HG02981 (cell line): ENCODE measurements at regions not wholly inside any gene's neighbourhood (a gene's known extent, or its start where the extent isn't known, plus 50 kb on each side); places are given as distances from the start of the nearest gene placed in this dataset.
"Not testable (repeated sequence)": the region's sequence is repeated elsewhere in the genome, so short reads cannot be mapped to it uniquely, and the experiment has no call there.

Experiments
- ATAC-seq: cut with Tn5 transposase; IDR thresholded peaks from one replicate; pipeline ENCODE4 v1.9.1; 2021; ENCODE audit warnings: mild to moderate bottlenecking, moderate library complexity; ENCODE audit not compliant: unreplicated experiment

DNA sequence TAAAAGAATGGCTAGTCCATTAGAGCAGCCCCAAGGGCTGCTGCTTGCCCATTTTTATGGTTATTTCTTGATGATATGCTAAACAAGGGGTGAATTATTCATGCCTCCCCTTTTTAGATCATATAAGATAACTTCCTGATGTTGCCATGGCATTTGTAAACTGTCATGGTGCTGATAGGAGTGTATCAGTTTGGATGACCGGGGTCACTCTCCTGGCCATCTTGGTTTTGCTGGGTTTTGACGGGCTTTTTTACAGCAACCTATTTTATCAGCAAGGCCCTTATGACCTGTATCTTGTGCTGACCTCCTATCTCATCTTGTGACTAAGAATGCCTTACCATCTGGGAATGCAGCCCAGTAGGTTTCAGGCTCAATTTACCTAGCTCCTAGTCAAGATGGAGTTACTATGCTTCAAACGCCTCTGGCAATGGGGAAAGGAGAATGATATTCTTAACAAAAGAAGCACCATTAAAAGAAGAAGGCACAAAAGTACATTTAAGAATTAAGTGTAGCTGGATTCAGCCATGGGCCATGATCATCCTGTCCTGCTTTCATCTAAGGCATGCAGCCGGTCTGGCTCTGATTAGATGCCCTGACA, 1156.0 kb downstream of the PCDH9 start:
- ATAC-seq, result no peak

DNA sequence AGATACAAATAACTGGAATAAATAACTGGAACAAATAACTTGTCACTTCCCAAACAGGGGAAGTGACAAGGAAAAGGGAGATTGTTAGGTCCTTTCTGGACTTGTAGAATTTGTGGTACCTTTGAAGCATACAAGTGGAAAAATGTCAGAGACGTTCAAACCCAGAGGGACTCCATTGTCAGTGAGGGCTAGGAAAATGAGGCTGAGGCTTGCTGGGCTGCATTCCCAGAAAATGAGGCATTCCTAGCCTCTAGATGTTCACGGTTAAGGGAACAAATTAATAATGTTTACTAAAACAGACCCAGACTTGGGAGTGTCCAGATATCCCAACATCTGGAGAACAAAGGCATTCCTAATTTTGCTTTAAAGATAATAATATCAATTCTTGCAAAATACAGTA, 1158.0 kb downstream of the PCDH9 start:
- not testable (repeated sequence) for ATAC-seq

DNA sequence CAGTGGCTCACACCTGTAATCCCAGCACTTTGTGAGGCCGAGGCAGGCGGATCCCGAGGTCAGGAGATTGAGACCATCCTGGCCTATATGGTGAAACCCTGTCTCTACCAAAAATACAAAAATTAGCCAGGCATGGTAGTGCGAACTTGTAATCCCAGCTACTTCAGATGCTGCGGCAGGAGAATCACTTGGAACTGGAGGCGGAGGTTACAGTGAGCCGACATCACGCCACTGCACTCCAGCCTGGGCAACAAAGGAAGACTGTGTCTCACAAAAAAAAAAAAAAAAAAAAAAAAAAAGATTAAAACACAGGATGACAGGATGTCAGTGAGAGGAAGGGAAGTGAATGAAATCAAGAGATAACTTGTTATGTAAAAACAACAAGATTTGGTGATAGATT, 1158.5 kb downstream of the PCDH9 start:
- no peak for ATAC-seq

DNA sequence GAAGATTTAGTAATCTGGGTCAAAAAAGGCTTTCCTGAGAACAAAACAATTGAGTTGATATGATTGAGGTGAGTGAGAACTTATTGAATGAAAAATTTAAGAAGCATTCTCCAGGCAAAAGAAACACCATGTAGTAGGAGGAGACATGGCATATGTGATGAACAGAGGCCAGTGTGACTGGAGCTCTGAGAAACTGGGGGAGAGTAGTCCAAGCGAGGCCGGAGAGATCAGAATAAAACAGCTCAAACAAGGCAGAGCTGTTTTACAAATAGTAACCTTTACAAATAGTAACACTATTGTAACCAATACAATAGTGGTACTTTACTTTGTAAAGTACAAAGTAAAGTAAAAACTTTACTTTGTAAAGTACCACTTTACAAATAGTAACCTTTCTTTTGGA, 1159.1 kb downstream of the PCDH9 start:
- no peak for ATAC-seq

DNA sequence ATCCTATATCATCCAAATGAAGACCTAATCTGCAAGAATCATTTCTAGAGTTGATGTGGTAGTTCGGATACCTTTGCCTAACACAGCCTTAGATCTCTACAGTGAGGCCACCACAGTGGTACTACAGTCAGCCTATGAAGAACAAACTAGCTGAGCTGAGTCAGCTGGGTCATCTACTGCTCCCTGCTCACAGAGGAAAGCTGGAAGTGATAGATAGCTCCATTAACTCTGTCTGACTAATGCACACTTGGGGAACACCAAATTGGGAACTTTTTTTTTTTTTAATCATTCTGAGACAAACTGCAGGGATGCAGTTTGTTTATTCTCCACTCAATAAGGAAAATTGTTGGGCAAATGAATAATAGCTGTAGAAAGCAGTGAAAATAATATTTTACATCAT, 1160.6 kb downstream of the PCDH9 start:
- ATAC-seq, result no peak

DNA sequence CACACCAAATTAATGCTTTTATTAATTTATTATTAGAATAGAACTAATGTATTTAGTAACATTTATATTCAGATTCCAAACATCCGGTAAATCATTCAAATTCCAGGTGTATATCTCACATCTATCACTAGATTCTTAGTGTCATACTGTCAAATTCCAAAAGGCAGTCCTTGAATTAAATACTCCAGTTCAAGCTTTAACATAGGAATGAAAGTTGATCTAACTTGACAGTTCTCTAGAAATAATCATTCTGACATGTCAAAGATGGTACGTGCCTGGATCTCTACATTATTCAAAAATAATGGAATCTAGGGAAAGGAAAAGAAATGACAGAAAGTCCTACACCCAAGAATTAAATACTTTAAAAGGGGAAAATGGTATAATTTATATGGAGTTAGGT, 1161.5 kb downstream of the PCDH9 start:
- ATAC-seq, result no peak

DNA sequence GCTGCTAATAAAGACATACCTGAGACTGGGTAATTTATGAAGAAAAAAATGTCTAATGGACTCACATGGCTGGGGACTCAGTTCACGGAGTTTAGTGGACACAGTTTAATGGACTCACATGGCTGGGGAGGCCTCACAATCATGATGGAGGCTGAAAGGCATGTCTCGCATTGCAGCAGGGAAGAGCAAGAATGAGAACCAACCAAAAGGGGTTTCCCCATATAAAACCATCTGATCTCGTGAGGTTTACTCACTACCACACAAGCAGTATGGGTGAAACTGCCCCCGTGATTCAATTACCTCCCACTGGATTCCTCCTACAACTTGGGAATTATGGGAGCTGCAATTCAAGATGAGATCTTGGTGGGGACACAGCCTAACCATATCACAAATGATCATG, 1181.2 kb downstream of the PCDH9 start:
- no peak for ATAC-seq

DNA sequence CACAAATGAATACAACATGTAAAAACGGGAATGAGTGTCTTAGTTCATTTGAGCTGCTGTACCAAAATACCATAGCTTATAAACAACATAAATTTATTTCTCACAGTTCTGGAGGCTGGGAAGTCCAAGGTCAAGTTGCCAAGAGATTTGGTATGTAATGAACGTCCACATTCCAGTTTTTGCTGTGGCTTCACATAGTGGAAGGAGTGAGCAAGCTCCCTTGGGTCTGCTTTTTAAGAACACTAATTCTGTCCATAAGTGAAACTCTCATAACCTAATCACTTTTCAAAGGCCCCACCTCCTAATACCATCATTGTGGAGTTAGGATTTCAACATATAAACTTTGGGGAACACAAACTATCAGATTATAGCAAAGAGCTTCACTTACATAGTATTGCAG, 1189.6 kb downstream of the PCDH9 start:
- no peak for ATAC-seq

DNA sequence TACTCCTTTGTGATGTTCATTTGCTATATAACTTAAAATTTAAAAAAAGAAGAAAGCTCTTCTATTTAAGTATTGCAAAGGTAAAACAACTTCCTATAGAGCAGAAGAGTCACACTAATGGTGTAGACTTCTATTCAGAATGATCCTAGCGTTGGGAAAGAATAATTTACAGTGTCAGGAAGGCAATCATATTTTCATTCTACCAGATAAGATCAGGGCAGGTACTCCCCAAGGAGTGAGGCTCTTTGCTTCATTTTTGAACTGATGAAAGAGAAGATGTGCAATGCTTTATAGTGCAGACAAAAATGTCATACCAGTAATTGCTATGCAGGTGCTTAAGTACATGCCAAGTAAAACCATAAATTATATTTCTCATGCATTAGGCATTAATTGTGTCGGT, 1193.0 kb downstream of the PCDH9 start:
- no peak for ATAC-seq

DNA sequence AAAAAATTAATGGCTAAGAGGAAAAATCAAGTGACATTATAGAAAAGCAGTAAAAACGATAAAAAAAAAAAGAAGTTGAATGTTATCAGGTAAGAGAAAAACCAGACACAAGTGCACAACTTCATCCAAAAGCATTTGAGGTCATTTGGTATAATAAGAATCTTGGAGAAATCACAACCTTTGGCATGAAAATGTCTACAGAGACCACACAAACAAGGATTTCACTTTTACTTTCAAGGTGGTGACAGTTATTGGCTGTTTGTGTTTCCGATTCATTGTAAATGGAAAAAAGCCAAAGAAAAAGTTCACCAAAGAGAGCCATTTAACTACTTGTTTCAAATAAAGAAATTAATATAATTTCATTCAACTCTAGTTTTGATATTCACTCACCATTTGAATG, 1193.5 kb downstream of the PCDH9 start:
- ATAC-seq, result no peak

DNA sequence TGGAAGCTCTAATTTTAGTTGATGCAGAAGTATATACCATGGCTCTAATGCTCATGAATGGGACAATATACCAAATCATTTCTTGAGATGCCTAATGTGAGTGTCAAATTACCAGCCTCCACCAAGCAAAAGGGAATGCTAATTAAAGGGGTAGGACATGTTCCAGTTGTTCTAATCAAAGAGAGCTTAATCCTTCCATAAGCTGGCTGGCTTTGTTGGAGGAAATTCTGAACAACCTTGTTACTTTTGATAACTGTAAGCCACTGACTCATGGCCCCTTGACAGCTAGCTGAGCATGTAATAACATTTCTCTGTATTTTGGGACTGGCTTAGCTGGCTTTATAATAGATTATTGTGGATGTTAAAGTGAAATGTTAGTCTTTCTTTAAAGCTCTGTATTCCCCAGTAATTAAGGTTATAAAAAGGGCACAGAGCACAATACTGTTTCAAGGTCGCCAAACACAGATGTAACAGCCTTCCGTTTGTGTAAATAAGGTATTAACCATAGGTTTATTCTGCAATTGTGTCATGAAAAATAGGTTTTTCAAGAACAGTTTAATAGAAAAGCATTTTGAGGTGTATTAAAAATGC, 1194.0 kb downstream of the PCDH9 start:
- ATAC-seq, result no peak

DNA sequence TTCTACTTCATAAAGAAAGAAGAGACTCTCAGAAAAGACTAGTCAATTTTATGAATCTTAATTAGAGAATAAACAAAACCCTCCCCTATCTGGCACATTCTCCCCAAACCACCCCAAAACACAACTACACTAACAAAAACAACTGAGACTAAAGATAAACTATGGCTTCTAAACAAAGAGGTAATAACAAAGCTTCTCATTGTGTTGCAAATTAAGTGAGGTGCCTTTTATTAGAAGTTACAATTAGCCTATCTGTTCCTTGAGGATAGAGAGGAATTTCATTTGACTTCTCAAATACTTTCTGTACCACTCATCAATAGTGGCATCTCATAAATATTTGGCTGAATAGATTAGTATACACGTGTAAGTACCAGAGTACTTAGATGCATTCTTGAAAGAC, 1196.2 kb downstream of the PCDH9 start:
- ATAC-seq, result no peak

DNA sequence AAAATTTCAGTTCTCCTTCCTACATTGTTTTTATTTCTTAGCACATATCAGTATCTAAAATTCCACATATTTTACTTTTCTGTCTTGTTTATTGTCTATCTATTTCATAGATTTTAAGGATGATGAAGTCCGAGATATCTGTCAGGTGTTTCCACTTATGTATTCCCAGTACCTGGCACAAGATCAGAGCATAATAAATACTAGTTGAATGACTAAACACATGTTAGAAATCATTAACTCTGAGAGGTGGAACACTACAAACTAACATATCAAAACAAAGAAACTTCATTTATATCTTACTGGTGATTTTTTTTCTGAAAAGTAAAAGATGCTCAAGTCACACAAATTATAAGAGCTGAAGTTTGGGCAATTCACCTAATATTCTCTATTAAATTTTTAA, 1208.3 kb downstream of the PCDH9 start:
- ATAC-seq, result no peak

DNA sequence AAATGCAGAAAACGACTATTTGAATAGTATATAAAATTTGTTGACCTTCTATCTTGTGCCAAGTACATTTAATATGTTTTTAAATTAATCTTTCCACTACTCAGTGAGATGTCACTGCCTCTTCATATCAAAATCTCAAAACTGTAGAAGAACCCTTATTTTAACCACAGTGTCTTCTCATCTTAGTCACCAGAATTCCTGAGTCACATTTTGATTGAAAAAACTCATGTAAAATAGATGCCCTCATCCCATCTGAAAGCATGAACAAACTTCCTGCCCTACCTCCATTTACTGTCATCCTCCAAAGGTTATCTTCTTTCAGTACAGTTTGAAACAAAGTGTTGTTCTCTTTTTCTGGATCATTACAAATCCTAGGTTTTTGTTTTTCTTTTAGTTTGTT, 1215.4 kb downstream of the PCDH9 start:
- ATAC-seq, result no peak

DNA sequence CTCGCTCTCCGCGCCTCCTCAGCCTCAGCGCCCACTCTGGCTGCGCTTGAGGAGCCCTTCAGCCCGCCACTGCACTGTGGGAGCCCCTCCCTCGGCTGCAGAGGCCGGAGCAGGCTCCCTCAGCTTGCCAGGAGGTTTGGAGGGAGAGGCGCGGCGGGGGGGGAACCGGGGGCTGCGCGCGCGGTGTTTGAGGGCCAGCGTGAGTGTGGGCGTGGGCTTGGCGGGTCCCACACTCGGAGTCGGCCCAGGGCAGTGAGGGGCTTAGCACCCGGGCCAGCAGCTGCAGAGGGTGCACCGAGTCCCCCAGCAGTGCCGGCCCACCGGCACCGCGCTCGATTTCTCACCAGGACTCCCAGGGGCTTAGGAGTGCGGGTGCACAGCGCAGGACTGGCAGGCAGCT, 1220.9 kb downstream of the PCDH9 start:
- no peak for ATAC-seq

DNA sequence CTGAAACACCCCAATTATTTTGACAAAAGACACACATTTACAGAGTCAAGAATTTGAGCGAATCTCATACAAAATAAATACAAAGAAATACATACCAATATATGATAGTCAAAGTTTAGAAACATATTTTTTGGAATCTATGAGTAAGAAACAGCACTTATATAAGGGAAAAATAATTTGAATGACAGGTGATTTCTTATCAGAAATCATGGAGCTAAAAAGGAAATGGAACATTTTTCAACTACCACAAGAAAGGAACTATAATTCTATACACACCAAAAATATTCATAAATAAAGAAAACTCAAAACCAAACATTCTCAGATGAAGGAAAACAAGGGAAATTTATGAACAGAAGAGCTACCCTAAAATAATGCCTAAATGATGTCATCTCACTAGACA, 1226.6 kb downstream of the PCDH9 start:
- ATAC-seq, result no peak

DNA sequence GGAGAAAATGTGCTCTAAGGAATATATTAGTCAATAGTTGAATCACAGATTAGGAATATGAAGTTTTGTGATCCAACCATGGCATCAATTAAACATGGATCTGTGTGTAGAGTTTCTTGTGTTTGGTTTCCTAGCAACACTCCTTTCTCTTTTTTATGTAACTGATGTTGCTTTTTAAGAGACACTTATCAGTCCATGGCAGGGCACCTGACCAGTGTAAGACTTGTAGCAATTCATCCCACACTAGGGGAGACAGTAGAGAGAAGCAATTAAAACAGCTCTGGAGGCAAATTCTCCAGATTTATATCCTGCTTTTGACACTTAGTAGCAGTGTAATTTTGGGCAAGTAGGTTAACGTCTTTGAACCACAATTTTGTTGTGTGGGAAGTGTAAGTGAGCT, 1229.0 kb downstream of the PCDH9 start:
- no peak for ATAC-seq

DNA sequence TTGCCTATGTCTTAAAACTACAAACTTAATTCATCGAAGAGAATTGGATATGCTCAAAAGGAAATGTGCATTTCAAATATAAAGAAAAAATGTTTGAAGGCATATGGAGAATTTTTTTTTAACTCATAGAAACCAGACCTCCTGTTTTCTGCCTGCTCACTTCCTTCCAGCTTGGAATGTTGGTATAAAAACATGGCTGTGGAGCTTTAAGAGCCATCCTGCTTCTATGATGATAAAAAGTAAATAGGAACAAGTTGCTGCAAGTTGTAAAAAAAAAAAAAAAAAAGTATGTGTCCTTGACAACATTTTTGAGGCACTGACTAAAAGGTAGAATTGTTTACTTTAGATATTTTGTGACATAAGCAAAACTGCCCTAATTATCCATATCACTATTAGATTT, 1230.7 kb downstream of the PCDH9 start:
- no peak for ATAC-seq

DNA sequence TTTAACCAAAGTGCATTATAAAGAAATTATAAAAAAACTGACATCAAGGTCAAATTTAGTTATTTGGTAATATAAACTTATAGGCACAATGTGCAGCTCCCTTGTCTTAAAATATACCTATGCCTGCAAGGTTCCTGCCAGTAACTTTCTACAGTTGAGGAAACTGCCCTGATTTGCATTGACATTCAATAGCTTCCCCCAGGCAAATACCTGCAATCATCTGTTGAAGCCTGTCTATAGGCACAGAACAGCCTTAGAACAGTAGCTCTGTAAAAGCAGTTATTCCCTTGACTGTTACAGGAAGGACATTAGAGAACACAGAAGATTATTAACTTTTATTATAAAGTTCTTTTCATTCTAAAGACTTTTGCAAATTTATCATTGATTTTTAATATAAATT, 1239.5 kb downstream of the PCDH9 start:
- no peak for ATAC-seq

DNA sequence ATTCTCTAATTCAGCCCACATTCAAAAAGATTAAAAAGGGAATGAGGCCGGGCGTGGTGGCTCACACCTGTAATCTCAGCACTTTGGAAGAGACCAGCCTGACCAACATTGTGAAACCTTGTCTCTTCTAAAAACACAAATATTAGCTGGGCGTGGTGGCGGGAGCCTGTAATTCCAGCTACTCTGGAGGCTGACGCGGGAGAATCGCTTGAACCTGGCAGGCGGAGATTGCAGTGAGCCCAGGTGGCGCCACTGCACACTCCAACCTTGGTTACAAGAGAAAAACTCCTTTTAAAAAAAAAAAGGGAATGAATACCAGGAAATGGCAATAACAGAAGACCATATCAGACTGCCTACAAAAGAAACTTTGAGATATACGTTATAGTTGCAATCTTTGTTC, 1244.5 kb downstream of the PCDH9 start:
- ATAC-seq, result no peak

DNA sequence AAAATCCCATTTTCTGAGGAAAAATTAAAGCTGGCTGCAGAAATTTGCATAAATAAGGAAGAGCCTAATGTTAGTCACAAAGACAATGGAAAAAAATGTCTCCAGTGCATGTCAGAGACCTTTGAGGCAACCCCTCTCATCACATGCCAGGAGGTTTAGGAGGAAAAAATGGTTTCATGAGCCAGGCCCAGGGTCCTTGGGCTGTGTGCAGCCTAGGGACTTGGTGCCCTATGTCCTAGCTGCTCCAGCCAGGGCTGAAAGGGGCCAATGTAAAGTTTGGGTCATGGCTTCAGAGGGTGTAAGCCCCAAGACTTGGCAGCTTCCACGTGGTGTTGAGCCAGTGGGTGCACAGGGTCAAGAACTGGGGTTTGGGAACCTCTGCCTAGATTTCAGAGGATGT, 1252.6 kb downstream of the PCDH9 start:
- ATAC-seq, result no peak

DNA sequence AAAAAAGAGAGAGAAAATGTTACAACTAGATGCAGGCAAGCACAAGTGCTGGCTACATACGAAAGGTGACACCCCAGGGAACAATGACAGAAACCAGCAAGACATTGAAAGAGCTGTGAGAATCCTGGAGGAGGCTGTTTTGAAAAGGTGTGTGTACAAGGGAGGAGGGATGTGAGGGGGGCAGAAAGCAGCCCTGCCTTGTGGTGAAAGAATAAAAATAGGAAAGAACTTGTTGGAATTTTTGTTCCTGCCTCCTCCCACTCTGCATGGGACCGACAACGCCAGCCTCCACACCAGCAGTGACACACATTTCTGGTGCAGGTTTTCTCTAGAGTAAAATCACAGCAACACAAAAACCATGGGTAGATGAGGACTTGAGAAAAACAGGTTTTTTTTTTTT, 1258.6 kb downstream of the PCDH9 start:
- ATAC-seq, result no peak

DNA sequence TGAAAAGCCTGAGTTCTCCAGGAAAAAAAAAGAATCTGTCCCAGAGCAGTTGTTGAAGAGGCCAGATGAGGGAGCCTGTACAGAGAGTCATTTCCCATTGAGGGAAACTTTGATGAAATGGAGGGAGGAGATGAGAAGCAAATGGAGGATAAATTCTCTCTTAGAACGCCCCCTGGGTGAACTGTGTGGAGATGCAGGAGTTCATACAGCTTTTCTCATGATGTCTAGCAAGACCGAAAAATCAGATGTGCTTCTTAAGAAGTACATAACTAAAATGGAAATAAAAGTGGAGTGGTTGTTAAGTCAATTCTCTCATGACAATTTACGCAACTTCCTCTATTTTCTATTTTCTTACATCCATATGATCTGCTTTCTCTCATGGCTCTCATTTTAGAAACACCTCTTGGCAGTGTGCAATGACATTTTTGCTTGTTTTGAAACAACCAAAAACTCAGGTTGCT, 1263.1 kb downstream of the PCDH9 start:
- ATAC-seq, result no peak
